Nephron (organoid): ENCODE measurements at regions not wholly inside any gene's neighbourhood (a gene's known extent, or its start where the extent isn't known, plus 50 kb on each side); places are given as distances from the start of the nearest gene placed in this dataset.

ENCODE experiments used
- H3K27ac Mint-ChIP-seq, 3 experiments: 2 replicates each; pipeline ENCODE4 v1.8.0; 2020; ENCODE audit warnings: mixed read lengths in 3 of 3, mild to moderate bottlenecking in 2 of 3, moderate library complexity in 1 of 3
- H3K27me3 Mint-ChIP-seq: 2 replicates; pipeline ENCODE4 v1.8.0; 2021; ENCODE audit warnings: low read depth, mild to moderate bottlenecking, moderate library complexity, mixed read lengths
- H3K36me3 Mint-ChIP-seq: 2 replicates; pipeline ENCODE4 v1.8.0; 2020; ENCODE audit warnings: low read depth, mixed read lengths
- H3K4me1 Mint-ChIP-seq: 2 replicates; pipeline ENCODE4 v1.8.0; 2020; ENCODE audit warnings: mixed read lengths
- H3K4me3 Mint-ChIP-seq, 3 experiments: 2 replicates each; pipeline ENCODE4 v1.8.0; 2020; ENCODE audit warnings: mild to moderate bottlenecking in 3 of 3, mixed read lengths in 3 of 3, moderate library complexity in 2 of 3
- H3K9me3 Mint-ChIP-seq: 2 replicates; pipeline ENCODE4 v1.8.0; 2020; ENCODE audit warnings: mixed read lengths
- CTCF ChIP-seq, 3 experiments: fragments of 200-600 bp; sonication (generic); IDR thresholded peaks; one replicate each; pipeline ENCODE4 v1.5.0; 2021; ENCODE audit warnings: antibody characterized with exemption in 3 of 3; ENCODE audit not compliant: unreplicated experiment in 3 of 3

GRCh38 chr13:82136880-82137279 lies 1745.4 kb downstream of the SLITRK1 start:
- Mint-ChIP-seq H3K4me3 (no peak overlapping the region), H3K27ac (no peak overlapping the region), H3K27me3 (no peaks in the 10 kb centered on the region), H3K9me3 (no peaks in the 10 kb centered on the region), H3K4me1 (no peaks in the 10 kb centered on the region), H3K36me3 (no peaks in the 10 kb centered on the region)
- no peak for TF ChIP-seq CTCF (IDR thresholded peaks at IDR 0.05; ENCODE audit: unreplicated experiment in 3 of 3)

- no peaks in the 10 kb centered on the region for H3K36me3 Mint-ChIP-seq
- no peak overlapping the region for H3K27ac Mint-ChIP-seq
- H3K4me3 Mint-ChIP-seq, result no peak overlapping the region
- TF ChIP-seq CTCF (IDR thresholded peaks at IDR 0.05; ENCODE audit: unreplicated experiment in 3 of 3), result no peak
- H3K9me3 Mint-ChIP-seq, result no peaks in the 10 kb centered on the region
- H3K27me3 Mint-ChIP-seq, result no peaks in the 10 kb centered on the region
- H3K4me1 Mint-ChIP-seq, result no peaks in the 10 kb centered on the region
These were observed 1753.0 kb downstream of the SLITRK1 start for GRCh38 chr13:82129281-82129680.

GRCh38 chr13:82118589-82118988 lies 1763.7 kb downstream of the SLITRK1 start:
- TF ChIP-seq CTCF (IDR thresholded peaks at IDR 0.05; ENCODE audit: unreplicated experiment in 3 of 3), result no peak
- no peak overlapping the region for H3K27ac Mint-ChIP-seq
- no peaks in the 10 kb centered on the region for H3K9me3 Mint-ChIP-seq
- H3K36me3 Mint-ChIP-seq, result no peaks in the 10 kb centered on the region
- no peaks in the 10 kb centered on the region for H3K27me3 Mint-ChIP-seq
- no peaks in the 10 kb centered on the region for H3K4me1 Mint-ChIP-seq
- no peak overlapping the region for H3K4me3 Mint-ChIP-seq

GRCh38 chr13:82116422-82116989 lies 1765.8 kb downstream of the SLITRK1 start:
- no peak for TF ChIP-seq CTCF (IDR thresholded peaks at IDR 0.05; ENCODE audit: unreplicated experiment in 3 of 3)
- H3K27me3 Mint-ChIP-seq, result no peaks in the 10 kb centered on the region
- no peaks in the 10 kb centered on the region for H3K4me1 Mint-ChIP-seq
- H3K36me3 Mint-ChIP-seq, result no peaks in the 10 kb centered on the region
- peaks cover 5% of the 10 kb centered on the region for H3K9me3 Mint-ChIP-seq
- H3K27ac Mint-ChIP-seq, result no peak overlapping the region
- H3K4me3 Mint-ChIP-seq, result no peak overlapping the region

- no peaks in the 10 kb centered on the region for H3K27me3 Mint-ChIP-seq
- H3K4me3 Mint-ChIP-seq, result no peak overlapping the region
- H3K36me3 Mint-ChIP-seq, result no peaks in the 10 kb centered on the region
- H3K4me1 Mint-ChIP-seq, result no peaks in the 10 kb centered on the region
- H3K9me3 Mint-ChIP-seq, result peaks cover 8% of the 10 kb centered on the region
- no peak overlapping the region for H3K27ac Mint-ChIP-seq
- TF ChIP-seq CTCF (IDR thresholded peaks at IDR 0.05; ENCODE audit: unreplicated experiment in 3 of 3), result no peak
These were observed 1766.9 kb downstream of the SLITRK1 start for GRCh38 chr13:82115391-82115790.

- Mint-ChIP-seq H3K27ac (no peak overlapping the region), H3K27me3 (no peaks in the 10 kb centered on the region), H3K4me3 (no peak overlapping the region), H3K9me3 (peaks cover 3% of the 10 kb centered on the region), H3K4me1 (no peaks in the 10 kb centered on the region), H3K36me3 (no peaks in the 10 kb centered on the region)
- TF ChIP-seq CTCF (IDR thresholded peaks at IDR 0.05; ENCODE audit: unreplicated experiment in 3 of 3), result no peak
These were observed 1755.3 kb upstream of the SPRY2 start for GRCh38 chr13:82096256-82096655.
